ENCODE measurements at regions not wholly inside any gene's neighbourhood (a gene's known extent, or its start where the extent isn't known, plus 50 kb on each side); places are given as distances from the start of the nearest gene placed in this dataset.

DNA sequence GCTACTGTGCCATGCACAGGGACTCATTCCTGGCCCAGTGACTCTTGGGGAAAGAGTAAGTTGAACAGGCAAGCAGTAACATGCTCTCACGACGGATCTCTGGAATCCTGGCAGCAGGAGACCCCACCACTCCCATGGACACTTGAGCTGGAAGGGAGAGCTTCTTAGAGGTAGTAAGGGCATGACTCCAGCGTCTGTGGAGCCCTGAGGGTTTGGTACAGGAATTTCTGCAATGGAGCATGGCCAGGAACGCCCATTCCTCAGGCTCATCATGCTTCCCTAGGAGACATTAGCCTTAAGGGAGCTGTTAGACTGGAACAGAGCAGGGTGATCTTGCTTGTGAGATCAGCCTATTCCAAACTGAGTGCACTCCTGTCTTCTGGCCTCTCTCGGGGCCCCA is 212.9 kb downstream of the MAT2B start:
- no peak overlapping the region for H3K9ac ChIP-seq (replicated peaks; ENCODE audit: extremely low read depth, insufficient read depth, low read length)
- no peaks in the 10 kb centered on the region for H3K36me3 ChIP-seq (ENCODE audit: control insufficient read depth in 2 of 2, extremely low read depth in 1 of 2, insufficient read depth in 2 of 2, low read length in 2 of 2)
- H2AFZ ChIP-seq (ENCODE audit: low read depth, low read length): no peak overlapping the region
- no peaks in the 10 kb centered on the region for H3K9me1 ChIP-seq (replicated peaks; ENCODE audit: control insufficient read depth, extremely low read depth, insufficient read depth, low read length)
- dilution Hi-C loops (cut with MboI; ENCODE audit: extremely low pct_ligation_motif_present, low sequenced_read_pairs) (no loop called here), intact Hi-C loops (cut with micrococcal nuclease) (no loop called here)
- TF ChIP-seq POLR2A (IDR thresholded peaks at IDR 0.05; ENCODE audit: low read depth, low read length): no peak
- no peak for TF ChIP-seq FOS (IDR thresholded peaks at IDR 0.05; ENCODE audit: borderline replicate concordance, insufficient read depth, low read length)
- TF ChIP-seq GATA2 (IDR thresholded peaks at IDR 0.05; ENCODE audit: insufficient read depth, insufficient read length, low read depth, low read length): no peak
- no peak for TF ChIP-seq CTCF (IDR thresholded peaks at IDR 0.05; ENCODE audit: extremely low read depth in 1 of 2, insufficient read depth in 1 of 2, low read depth in 1 of 2, low read length in 2 of 2)
- no peak for TF ChIP-seq MAX (IDR thresholded peaks at IDR 0.05; ENCODE audit: insufficient read depth, insufficient read length)
- no peak for TF ChIP-seq EZH2 (IDR thresholded peaks at IDR 0.05; ENCODE audit: borderline replicate concordance, low read depth, low read length, severe bottlenecking)
- no peak for TF ChIP-seq POLR2AphosphoS5 (IDR thresholded peaks at IDR 0.05; ENCODE audit: insufficient read depth, low read depth, low read length)
- no peak for TF ChIP-seq JUN (IDR thresholded peaks at IDR 0.05; ENCODE audit: borderline replicate concordance, insufficient read depth, insufficient read length, low read depth)
- TF ChIP-seq MYC (IDR thresholded peaks at IDR 0.05; ENCODE audit: low read depth, low read length): no peak
- no peaks in the 10 kb centered on the region for H3K9me3 ChIP-seq (replicated peaks; ENCODE audit: control insufficient read depth, insufficient read depth, low read length)
- H3K79me2 ChIP-seq (ENCODE audit: control insufficient read depth, insufficient read depth, low read length): no peaks in the 10 kb centered on the region
- no peak for DNase-seq (ENCODE audit: low read depth, low spot score)
- H4K20me1 ChIP-seq (replicated peaks; ENCODE audit: control insufficient read depth, extremely low read depth, insufficient read depth, low read length): no peaks in the 10 kb centered on the region
- ChIA-PET POLR2A (no interaction called here), CTCF (no interaction called here)
- no peak overlapping the region for H3K4me2 ChIP-seq (ENCODE audit: insufficient read depth, low read length)
- BruUV-seq (replicated peaks): no TSS peak
- H3K4me3 ChIP-seq (replicated peaks in 1 of 3; ENCODE audit: insufficient read depth in 1 of 3, low read depth in 1 of 3, low read length in 3 of 3): no peak overlapping the region
- no peak for FAIRE-seq
- no peaks in the 10 kb centered on the region for H3K4me1 ChIP-seq (ENCODE audit: control insufficient read depth, extremely low read depth, insufficient read depth, low read length)
- no peaks in the 10 kb centered on the region for H3K27me3 ChIP-seq (ENCODE audit: control insufficient read depth in 2 of 2, insufficient read depth in 2 of 2, low read length in 2 of 2)
- H3K27ac ChIP-seq (ENCODE audit: insufficient read depth, low read depth, low read length): no peak overlapping the region

All from endothelial cell of umbilical vein (primary cell).